Activated naive CD4-positive, alpha-beta T cell treated with anti-CD3 and anti-CD28 coated beads for 36 hours (primary cell): ENCODE measurements at regions not wholly inside any gene's neighbourhood (a gene's known extent, or its start where the extent isn't known, plus 50 kb on each side); places are given as distances from the start of the nearest gene placed in this dataset.

ENCODE experiments used
- CTCF ChIA-PET: fragments of 350-600 bp; sonication (Branson Sonifier 250); formaldehyde crosslinking; loops from one replicate; lab custom pipeline; 2021; ENCODE audit warnings: antibody characterized with exemption; lab: Charles Lee
- DNase-seq: peaks from one replicate; pipeline ENCODE4 v3.0.0-alpha.2; 2020
- H3K27ac Mint-ChIP-seq: one replicate; pipeline ENCODE4 v1.8.0; 2021; ENCODE audit warnings: mild to moderate bottlenecking, mixed read lengths
- H3K27me3 Mint-ChIP-seq: one replicate; pipeline ENCODE4 v1.8.0; 2021; ENCODE audit warnings: low read depth, mixed read lengths
- H3K36me3 Mint-ChIP-seq: one replicate; pipeline ENCODE4 v1.8.0; 2021; ENCODE audit warnings: low read depth, mixed read lengths
- H3K4me1 Mint-ChIP-seq: one replicate; pipeline ENCODE4 v1.8.0; 2021; ENCODE audit warnings: low read depth, mixed read lengths
- H3K4me3 Mint-ChIP-seq: one replicate; pipeline ENCODE4 v1.8.0; 2021; ENCODE audit warnings: mild to moderate bottlenecking, moderate library complexity, mixed read lengths
- H3K9me3 Mint-ChIP-seq: one replicate; pipeline ENCODE4 v1.8.0; 2021; ENCODE audit warnings: mixed read lengths
- intact Hi-C: fragments of 100-400 bp; cut with micrococcal nuclease; formaldehyde crosslinking; loops from one replicate; pipeline ENCODE4 v1.15.1; 2023

DNA sequence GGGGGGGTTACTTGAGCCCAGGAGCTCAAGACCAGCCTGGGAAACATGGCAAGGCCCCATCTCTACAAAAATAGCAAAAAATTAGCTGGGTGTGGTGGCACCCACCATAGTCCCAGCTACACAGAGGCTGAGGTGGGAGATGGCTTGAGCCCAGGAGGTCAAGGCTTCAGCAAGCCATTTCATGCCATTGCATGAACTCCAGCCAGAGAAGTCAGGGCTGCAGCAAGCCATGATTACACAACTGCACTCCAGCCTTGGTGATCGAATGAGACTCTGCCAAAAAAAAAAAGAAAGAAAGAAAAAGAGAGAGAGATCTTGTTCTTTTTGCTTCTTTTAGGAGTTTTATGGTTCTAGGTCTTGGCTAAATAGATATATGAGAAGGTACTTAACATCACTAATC lies 200.2 kb upstream of the PHYHIPL start:
- H3K4me1 Mint-ChIP-seq: no peaks in the 10 kb centered on the region
- no peak overlapping the region for H3K27ac Mint-ChIP-seq
- DNase-seq: no peak
- CTCF ChIA-PET: no interaction called here
- no peaks in the 10 kb centered on the region for H3K36me3 Mint-ChIP-seq
- no peaks in the 10 kb centered on the region for H3K27me3 Mint-ChIP-seq
- no peak overlapping the region for H3K4me3 Mint-ChIP-seq
- H3K9me3 Mint-ChIP-seq: no peaks in the 10 kb centered on the region
- intact Hi-C loops: no loop called here

DNA sequence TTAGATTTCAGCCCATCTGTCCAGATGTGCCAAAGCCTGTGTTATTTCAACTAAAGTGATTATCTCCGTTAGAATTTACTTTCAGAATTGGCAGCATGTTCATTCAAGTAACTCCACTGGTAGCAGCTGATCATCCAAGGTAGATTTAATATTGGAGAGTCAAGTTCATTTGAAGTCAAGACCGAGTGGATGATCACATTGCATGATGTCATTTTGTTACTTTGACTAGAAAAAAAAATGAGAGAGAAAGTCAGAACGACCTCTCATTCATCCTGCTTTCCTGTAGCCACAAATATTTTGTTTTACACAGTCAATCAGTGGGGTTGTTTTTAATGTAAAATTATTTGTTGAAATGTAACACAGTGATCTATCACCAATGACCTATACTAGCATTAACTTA lies 196.7 kb upstream of the PHYHIPL start:
- CTCF ChIA-PET: no interaction called here
- Mint-ChIP-seq H3K27me3 (no peaks in the 10 kb centered on the region), H3K4me1 (no peaks in the 10 kb centered on the region), H3K9me3 (no peaks in the 10 kb centered on the region), H3K27ac (no peak overlapping the region), H3K4me3 (no peak overlapping the region), H3K36me3 (no peaks in the 10 kb centered on the region)
- no peak for DNase-seq
- intact Hi-C loops: no loop called here

- Mint-ChIP-seq H3K9me3 (no peaks in the 10 kb centered on the region), H3K27ac (no peak overlapping the region), H3K4me1 (no peaks in the 10 kb centered on the region), H3K4me3 (no peak overlapping the region), H3K27me3 (no peaks in the 10 kb centered on the region), H3K36me3 (no peaks in the 10 kb centered on the region)
- DNase-seq: no peak
- intact Hi-C loops: no loop called here
- CTCF ChIA-PET: no interaction called here
These were observed 195.5 kb upstream of the PHYHIPL start for GRCh38 chr10:58980826-58981415.

- H3K27me3 Mint-ChIP-seq: no peaks in the 10 kb centered on the region
- H3K4me1 Mint-ChIP-seq: no peaks in the 10 kb centered on the region
- no peak overlapping the region for H3K27ac Mint-ChIP-seq
- CTCF ChIA-PET: no interaction called here
- no peak overlapping the region for H3K4me3 Mint-ChIP-seq
- H3K36me3 Mint-ChIP-seq: no peaks in the 10 kb centered on the region
- H3K9me3 Mint-ChIP-seq: no peaks in the 10 kb centered on the region
- intact Hi-C loops: no loop called here
- no peak for DNase-seq
These were observed 194.6 kb upstream of the PHYHIPL start for GRCh38 chr10:58981846-58982245.

DNA sequence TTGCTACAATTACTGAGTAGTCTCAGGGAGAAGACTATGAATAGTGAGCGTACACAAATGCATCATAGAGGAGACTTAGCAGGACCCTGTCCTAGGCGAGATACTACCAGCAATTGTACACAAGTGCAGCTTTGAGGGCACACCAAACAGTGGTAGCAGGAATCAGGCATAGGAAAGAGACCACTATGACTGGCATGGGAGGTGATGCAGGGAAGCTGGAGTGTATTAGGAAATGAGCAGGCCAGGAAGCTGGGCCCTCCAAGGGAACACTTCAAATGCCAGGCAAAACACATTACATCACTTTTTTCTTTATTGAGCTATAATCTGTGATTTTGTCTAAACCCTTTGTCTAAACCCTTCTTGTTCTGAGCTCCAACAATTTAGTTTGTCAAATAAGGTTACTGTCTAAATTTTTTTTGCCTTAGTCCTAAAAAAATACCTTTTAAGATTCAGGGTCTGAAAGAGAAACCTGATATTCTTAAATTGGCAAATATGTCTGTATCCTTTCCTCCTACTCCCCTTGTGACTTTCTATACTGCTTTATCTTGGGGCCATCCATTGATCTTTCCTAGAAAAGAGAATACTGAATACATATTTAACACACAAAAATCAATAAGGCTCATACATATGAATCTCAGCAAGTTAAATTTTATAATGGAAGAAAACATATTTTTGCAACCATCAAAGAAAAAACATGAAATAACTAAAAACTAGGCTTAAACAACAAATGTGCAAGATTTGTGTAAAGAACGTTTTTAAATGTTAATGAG lies 193.8 kb upstream of the PHYHIPL start:
- CTCF ChIA-PET: no interaction called here
- intact Hi-C loops: no loop called here
- Mint-ChIP-seq H3K4me1 (no peaks in the 10 kb centered on the region), H3K27ac (no peak overlapping the region), H3K36me3 (no peaks in the 10 kb centered on the region), H3K4me3 (no peak overlapping the region), H3K27me3 (no peaks in the 10 kb centered on the region), H3K9me3 (no peaks in the 10 kb centered on the region)
- DNase-seq: no peak

DNA sequence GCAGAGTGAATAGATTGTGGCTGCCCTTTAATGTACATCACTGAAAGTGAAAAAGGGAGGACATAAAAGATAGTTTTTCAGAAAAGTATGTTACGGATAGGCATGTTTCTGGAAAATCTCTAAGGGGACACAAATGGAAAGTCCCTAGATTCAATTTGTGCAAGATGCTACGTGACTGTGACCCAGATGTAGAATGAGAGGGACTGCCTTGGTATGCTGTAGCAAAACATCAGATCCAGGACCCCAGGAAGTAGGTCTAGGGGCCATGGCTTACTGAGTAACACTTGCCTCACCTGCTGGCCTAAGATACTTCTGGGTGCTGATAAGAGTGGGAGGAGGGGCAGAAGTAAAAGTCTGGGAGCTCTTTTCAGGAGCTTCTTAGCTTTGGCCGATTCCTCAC lies 191.2 kb upstream of the PHYHIPL start:
- CTCF ChIA-PET: no interaction called here
- Mint-ChIP-seq H3K36me3 (no peaks in the 10 kb centered on the region), H3K27me3 (no peaks in the 10 kb centered on the region), H3K27ac (no peak overlapping the region), H3K4me1 (no peaks in the 10 kb centered on the region), H3K9me3 (no peaks in the 10 kb centered on the region), H3K4me3 (no peak overlapping the region)
- no peak for DNase-seq
- intact Hi-C loops: no loop called here

DNA sequence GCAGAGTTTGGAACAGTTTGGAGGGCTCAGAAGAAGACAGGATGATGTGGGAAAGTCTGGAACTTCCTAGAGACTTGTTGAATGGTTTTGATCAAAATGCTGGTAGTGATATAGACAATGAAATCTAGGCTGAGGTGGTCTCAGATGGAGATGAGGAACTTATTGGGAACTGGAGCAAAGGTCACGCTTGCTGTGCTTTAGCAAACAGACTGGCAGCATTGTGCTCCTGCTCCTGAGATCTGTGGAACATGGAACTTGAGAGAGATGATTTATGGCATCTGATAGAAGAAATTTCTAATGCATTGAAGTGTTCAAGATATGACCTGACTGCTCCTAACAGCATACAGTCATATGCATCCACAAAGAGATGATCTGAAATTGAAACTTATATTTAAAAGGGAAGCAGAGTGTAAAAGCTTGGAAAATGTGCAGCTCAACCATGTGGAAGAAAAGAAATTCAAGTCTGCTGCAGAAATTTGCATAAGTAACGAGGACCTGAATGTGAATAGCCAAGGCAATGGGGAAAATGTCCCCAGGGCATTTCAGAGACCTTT lies 186.9 kb upstream of the PHYHIPL start:
- intact Hi-C loops: no loop called here
- CTCF ChIA-PET: no interaction called here
- DNase-seq: no peak
- Mint-ChIP-seq H3K36me3 (no peaks in the 10 kb centered on the region), H3K27me3 (peaks cover 2% of the 10 kb centered on the region), H3K27ac (no peak overlapping the region), H3K4me3 (no peak overlapping the region), H3K9me3 (no peaks in the 10 kb centered on the region), H3K4me1 (no peaks in the 10 kb centered on the region)

GRCh38 chr10:58990693-58991092 lies 185.8 kb upstream of the PHYHIPL start:
- Mint-ChIP-seq H3K9me3 (no peaks in the 10 kb centered on the region), H3K27ac (no peak overlapping the region), H3K4me3 (no peak overlapping the region), H3K36me3 (no peaks in the 10 kb centered on the region), H3K4me1 (no peaks in the 10 kb centered on the region), H3K27me3 (peaks cover 2% of the 10 kb centered on the region)
- CTCF ChIA-PET: interaction anchor here (1.1 kb wide), 1 partner anchor 38 kb away, joined by 3 read pairs; no protein-coding TSS in a partner anchor
- DNase-seq: no peak
- intact Hi-C loops: no loop called here

GRCh38 chr10:58991856-58992255 lies 184.6 kb upstream of the PHYHIPL start:
- no peak overlapping the region for H3K4me3 Mint-ChIP-seq
- H3K9me3 Mint-ChIP-seq: no peaks in the 10 kb centered on the region
- no peak for DNase-seq
- CTCF ChIA-PET: no interaction called here
- no peaks in the 10 kb centered on the region for H3K4me1 Mint-ChIP-seq
- intact Hi-C loops: no loop called here
- no peaks in the 10 kb centered on the region for H3K36me3 Mint-ChIP-seq
- no peak overlapping the region for H3K27ac Mint-ChIP-seq
- H3K27me3 Mint-ChIP-seq: peaks cover 2% of the 10 kb centered on the region

- Mint-ChIP-seq H3K27me3 (peaks cover 2% of the 10 kb centered on the region), H3K36me3 (no peaks in the 10 kb centered on the region), H3K9me3 (no peaks in the 10 kb centered on the region), H3K4me1 (no peaks in the 10 kb centered on the region), H3K27ac (no peak overlapping the region), H3K4me3 (no peak overlapping the region)
- CTCF ChIA-PET: interaction anchor here (0.7 kb wide), 1 partner anchor 181 kb away, joined by 5 read pairs; no protein-coding TSS in a partner anchor
- DNase-seq: no peak
- intact Hi-C loops: no loop called here
These were observed 183.5 kb upstream of the PHYHIPL start for GRCh38 chr10:58992830-58993460.

GRCh38 chr10:58993480-58994221 lies 182.8 kb upstream of the PHYHIPL start:
- Mint-ChIP-seq H3K27me3 (peaks cover 2% of the 10 kb centered on the region), H3K4me3 (no peak overlapping the region), H3K4me1 (no peaks in the 10 kb centered on the region), H3K27ac (no peak overlapping the region), H3K9me3 (no peaks in the 10 kb centered on the region), H3K36me3 (no peaks in the 10 kb centered on the region)
- CTCF ChIA-PET: interaction anchor here (0.7 kb wide), 1 partner anchor 182 kb away, joined by 5 read pairs; no protein-coding TSS in a partner anchor
- intact Hi-C loops: no loop called here
- DNase-seq: no peak
